Epithelial cell of esophagus (primary cell): ENCODE measurements at regions not wholly inside any gene's neighbourhood (a gene's known extent, or its start where the extent isn't known, plus 50 kb on each side); places are given as distances from the start of the nearest gene placed in this dataset.

Experiments
- DNase-seq: peaks from one replicate; pipeline ENCODE4 v3.0.0; 2010; ENCODE audit warnings: low read depth
- H3K4me3 ChIP-seq: 2 replicates; pipeline ENCODE4 v1.5.1; 2011; ENCODE audit warnings: mild to moderate bottlenecking, low read length, control low read depth
- CTCF ChIP-seq: IDR thresholded peaks from 2 replicates; pipeline ENCODE4 v1.5.1; 2011; ENCODE audit warnings: low read depth, mild to moderate bottlenecking, low read length, control low read depth, inconsistent platforms; ENCODE audit not compliant: insufficient read depth; ENCODE audit errors: missing control alignments

- no peak for TF ChIP-seq CTCF
- DNase-seq = no peak
- no peak overlapping the region for H3K4me3 ChIP-seq
Measured at GRCh38 chr4:38211885-38212284, 251.7 kb downstream of the PTTG2 start.

- TF ChIP-seq CTCF = no peak
- H3K4me3 ChIP-seq = no peak overlapping the region
- no peak for DNase-seq
Measured at GRCh38 chr4:38213083-38213805, 253.0 kb downstream of the PTTG2 start.

- no peak for DNase-seq
- no peak overlapping the region for H3K4me3 ChIP-seq
- no peak for TF ChIP-seq CTCF
Measured at GRCh38 chr4:38222892-38223291, 262.7 kb downstream of the PTTG2 start.

- no peak for DNase-seq
- TF ChIP-seq CTCF = no peak
- H3K4me3 ChIP-seq = no peak overlapping the region
Measured at GRCh38 chr4:38223306-38223705, 263.1 kb downstream of the PTTG2 start.

- no peak overlapping the region for H3K4me3 ChIP-seq
- DNase-seq = no peak
- TF ChIP-seq CTCF = no peak
Measured at GRCh38 chr4:38223782-38224236, 263.6 kb downstream of the PTTG2 start.

GRCh38 chr4:38224850-38225249 is 264.7 kb downstream of the PTTG2 start:
- no peak overlapping the region for H3K4me3 ChIP-seq
- DNase-seq = no peak
- TF ChIP-seq CTCF = no peak

- TF ChIP-seq CTCF = no peak
- DNase-seq = no peak
- no peak overlapping the region for H3K4me3 ChIP-seq
Measured at GRCh38 chr4:38226170-38226569, 266.0 kb downstream of the PTTG2 start.
